ENCODE measurements at regions not wholly inside any gene's neighbourhood (a gene's known extent, or its start where the extent isn't known, plus 50 kb on each side); places are given as distances from the start of the nearest gene placed in this dataset.

- H3K27ac ChIP-seq (ENCODE audit: extremely low read depth, low read depth, low read length), result no peak overlapping the region
- FAIRE-seq (no peak), DNase-seq (ENCODE audit: extremely low read depth in 1 of 4, low spot score in 3 of 4) (no peak), ATAC-seq (no peak)
- intact Hi-C loops (cut with micrococcal nuclease), result no loop called here
- no peaks in the 10 kb centered on the region for H4K20me1 ChIP-seq (replicated peaks; ENCODE audit: control insufficient read depth, insufficient read depth, low read length)
- ChIA-PET CTCF (ENCODE audit: low intra/inter-chr PET ratio) (no interaction called here), POLR2A (no interaction called here)
- H3K79me2 ChIP-seq (ENCODE audit: control insufficient read depth, insufficient read depth, low read length), result no peaks in the 10 kb centered on the region
- BruUV-seq (replicated peaks), result no TSS peak
- H3K9me1 ChIP-seq (ENCODE audit: control insufficient read depth, insufficient read depth, low read length), result no peaks in the 10 kb centered on the region
- in situ Hi-C loops (cut with MboI), result no loop called here
- WGBS (ENCODE audit: insufficient coverage, low coverage, missing lambda C conversion rate), result 13% methylated on average over 2 of the region's 2 CpGs
- no peak overlapping the region for H2AFZ ChIP-seq (ENCODE audit: low read depth, low read length)
- no peaks in the 10 kb centered on the region for H3K36me3 ChIP-seq (ENCODE audit: control insufficient read depth, insufficient read depth, low read length)
- H3K27me3 ChIP-seq (ENCODE audit: control insufficient read depth in 2 of 2, insufficient read depth in 2 of 2, low read length in 2 of 2), result no peaks in the 10 kb centered on the region
- no peak overlapping the region for H3K4me2 ChIP-seq (ENCODE audit: insufficient read depth, low read length)
- H3K9ac ChIP-seq (ENCODE audit: insufficient read depth in 1 of 2, low read depth in 2 of 2, low read length in 2 of 2), result no peak overlapping the region
- H3K4me1 ChIP-seq (replicated peaks in 1 of 2; ENCODE audit: control insufficient read depth in 2 of 2, insufficient read depth in 2 of 2, low read length in 2 of 2), result no peaks in the 10 kb centered on the region
- no peak overlapping the region for H3K4me3 ChIP-seq
- H3K9me3 ChIP-seq (replicated peaks; ENCODE audit: control insufficient read depth, insufficient read depth, low read depth, low read length), result no peaks in the 10 kb centered on the region
- TF ChIP-seq E2F6 (IDR thresholded peaks at IDR 0.05; ENCODE audit: borderline replicate concordance in 1 of 2, extremely low read depth in 1 of 2, insufficient read depth in 1 of 2, insufficient read length in 1 of 2, low read depth in 1 of 2, low read length in 1 of 2, poor library complexity in 1 of 2, severe bottlenecking in 1 of 2), result no peak
- no peak for TF ChIP-seq ATF1 (CRISPR knock-in tag; IDR thresholded peaks at IDR 0.05)
- no peak for TF ChIP-seq ATF1 (tag; IDR thresholded peaks at IDR 0.05)
- TF ChIP-seq SIN3A (IDR thresholded peaks at IDR 0.05; ENCODE audit: borderline replicate concordance in 2 of 2, control insufficient read depth in 1 of 2, low read depth in 2 of 2, low read length in 2 of 2), result no peak
- TF ChIP-seq POLR2AphosphoS2 (IDR thresholded peaks at IDR 0.05; ENCODE audit: low read length), result no peak
- no peak for TF ChIP-seq ZFPM2 (CRISPR knock-in tag; IDR thresholded peaks at IDR 0.05)
- TF ChIP-seq ZNF165 (CRISPR knock-in tag; IDR thresholded peaks at IDR 0.05; ENCODE audit: borderline replicate concordance), result no peak
- TF ChIP-seq ZNF253 (CRISPR knock-in tag; conservative IDR thresholded peaks at IDR 0.05), result no peak
- no peak for TF ChIP-seq ZNF324 (CRISPR knock-in tag; IDR thresholded peaks at IDR 0.05)
- no peak for TF ChIP-seq POLR2AphosphoS5 (IDR thresholded peaks at IDR 0.05; ENCODE audit: control insufficient read depth, insufficient read depth, low read depth, low read length)
- no peak for TF ChIP-seq ZNF609 (CRISPR knock-in tag; IDR thresholded peaks at IDR 0.05; ENCODE audit: borderline replicate concordance)
- no peak for TF ChIP-seq ZC3H4 (CRISPR knock-in tag; IDR thresholded peaks at IDR 0.05; ENCODE audit: borderline replicate concordance)
- TF ChIP-seq, protein P1, sequence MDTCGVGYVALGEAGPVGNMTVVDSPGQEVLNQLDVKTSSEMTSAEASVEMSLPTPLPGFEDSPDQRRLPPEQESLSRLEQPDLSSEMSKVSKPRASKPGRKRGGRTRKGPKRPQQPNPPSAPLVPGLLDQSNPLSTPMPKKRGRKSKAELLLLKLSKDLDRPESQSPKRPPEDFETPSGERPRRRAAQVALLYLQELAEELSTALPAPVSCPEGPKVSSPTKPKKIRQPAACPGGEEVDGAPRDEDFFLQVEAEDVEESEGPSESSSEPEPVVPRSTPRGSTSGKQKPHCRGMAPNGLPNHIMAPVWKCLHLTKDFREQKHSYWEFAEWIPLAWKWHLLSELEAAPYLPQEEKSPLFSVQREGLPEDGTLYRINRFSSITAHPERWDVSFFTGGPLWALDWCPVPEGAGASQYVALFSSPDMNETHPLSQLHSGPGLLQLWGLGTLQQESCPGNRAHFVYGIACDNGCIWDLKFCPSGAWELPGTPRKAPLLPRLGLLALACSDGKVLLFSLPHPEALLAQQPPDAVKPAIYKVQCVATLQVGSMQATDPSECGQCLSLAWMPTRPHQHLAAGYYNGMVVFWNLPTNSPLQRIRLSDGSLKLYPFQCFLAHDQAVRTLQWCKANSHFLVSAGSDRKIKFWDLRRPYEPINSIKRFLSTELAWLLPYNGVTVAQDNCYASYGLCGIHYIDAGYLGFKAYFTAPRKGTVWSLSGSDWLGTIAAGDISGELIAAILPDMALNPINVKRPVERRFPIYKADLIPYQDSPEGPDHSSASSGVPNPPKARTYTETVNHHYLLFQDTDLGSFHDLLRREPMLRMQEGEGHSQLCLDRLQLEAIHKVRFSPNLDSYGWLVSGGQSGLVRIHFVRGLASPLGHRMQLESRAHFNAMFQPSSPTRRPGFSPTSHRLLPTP (IDR thresholded peaks at IDR 0.05; ENCODE audit: borderline replicate concordance, extremely low read depth, insufficient read length), result no peak
- no peak for TF ChIP-seq TARDBP (IDR thresholded peaks at IDR 0.05)
- TF ChIP-seq STAG1 (CRISPR knock-in tag; IDR thresholded peaks at IDR 0.05; ENCODE audit: borderline replicate concordance), result no peak
Measured at GRCh38 chr11:96885912-96886311, 496.1 kb downstream of the JRKL start.

All from K562 (cell line).